Spleen (tissue), 11 donors: ENCODE measurements at regions not wholly inside any gene's neighbourhood (a gene's known extent, or its start where the extent isn't known, plus 50 kb on each side); places are given as distances from the start of the nearest gene placed in this dataset.

Source experiments
- DNase-seq: peaks from one replicate; pipeline ENCODE4 v3.0.0-alpha.2; 2020
- H3K27ac ChIP-seq, 8 donors: fragments of 200-600 bp; sonication (generic) in 7 of 8; 1 replicate in 4 of 8; 2 replicates in 4 of 8; pipeline versions ENCODE4 v1.5.0 to v1.8.0; 2016 to 2021; ENCODE audit warnings: inconsistent platforms in 4 of 8, mild to moderate bottlenecking in 4 of 8, moderate library complexity in 1 of 8
- H3K27me3 ChIP-seq, 7 donors: fragments of 200-600 bp; sonication (generic) in 6 of 7; replicated peaks in 1 of 7; 1 replicate in 4 of 7; 2 replicates in 3 of 7; pipeline versions ENCODE4 v1.5.0 to v1.8.0; 2016 to 2021; ENCODE audit warnings: inconsistent platforms in 3 of 7, mild to moderate bottlenecking in 1 of 7
- H3K36me3 ChIP-seq, 6 donors: fragments of 200-600 bp; sonication (generic) in 5 of 6; 1 replicate in 4 of 6; 2 replicates in 2 of 6; pipeline versions ENCODE4 v1.5.0 to v1.8.0; 2016 to 2021; ENCODE audit warnings: inconsistent platforms in 2 of 6
- H3K4me1 ChIP-seq, 6 donors: fragments of 200-600 bp; sonication (generic) in 5 of 6; 1 replicate in 3 of 6; 2 replicates in 3 of 6; pipeline versions ENCODE4 v1.5.0 to v1.8.0; 2016 to 2021; ENCODE audit warnings: inconsistent platforms in 3 of 6
- H3K4me3 ChIP-seq, 8 donors: fragments of 200-600 bp; sonication (generic) in 7 of 8; 1 replicate in 4 of 8; 2 replicates in 4 of 8; pipeline versions ENCODE4 v1.5.0 to v1.8.0; 2016 to 2021; ENCODE audit warnings: inconsistent platforms in 4 of 8, mild to moderate bottlenecking in 4 of 8, moderate library complexity in 2 of 8
- H3K9me3 ChIP-seq, 8 donors: fragments of 200-600 bp; sonication (generic) in 7 of 8; 1 replicate in 4 of 8; 2 replicates in 4 of 8; pipeline versions ENCODE4 v1.5.0 to v1.8.0; 2016 to 2021; ENCODE audit warnings: inconsistent platforms in 4 of 8
- POLR2A ChIP-seq, 3 donors: fragments of 450-650 bp; IDR thresholded peaks; one replicate each; pipeline ENCODE4 v1.5.1; 2017; ENCODE audit warnings: antibody characterized with exemption in 3 of 3, mild to moderate bottlenecking in 1 of 3
- POLR2AphosphoS5 ChIP-seq, 3 donors: sonication (generic); formaldehyde crosslinking; IDR thresholded peaks; one replicate each; pipeline ENCODE4 v1.5.1; 2017; ENCODE audit warnings: antibody characterized with exemption in 3 of 3
- WGBS, 5 donors: extraction: QIAGEN DNeasy Blood & Tissue Kit in 3 of 5; methylation state at CpG; one replicate each; pipeline versions ENCODE4 v1.1.5 to v1.1.7; 2013 to 2018; 5-methylcytosine and 5-hydroxymethylcytosine counted together
- intact Hi-C: fragments of 100-400 bp; cut with DNase I; formaldehyde crosslinking; loops from one replicate; pipeline ENCODE4 v1.15.0; 2023; ENCODE audit warnings: low total_unique reads
- TF ChIP-seq, protein P1 (sequence below), 11 experiments: fragments of 200-600 bp in 7 of 11; fragments of 450-650 bp in 4 of 11; sonication (generic) in 4 of 11; IDR thresholded peaks in 8 of 11; conservative IDR thresholded peaks in 3 of 11; 1 replicate in 7 of 11; 2 replicates in 4 of 11; pipeline versions ENCODE4 v1.4.0 to v1.8.0; 2016 to 2021; ENCODE audit warnings: antibody characterized with exemption in 11 of 11, inconsistent platforms in 4 of 11, mild to moderate bottlenecking in 1 of 11
- donor health status: healthy with polysubstance abuse.
- donor health status: DM: no; HTN: no; CAD: no; lungs with moderate emphysema.
- donor health status: DM: no; HTN: no; CAD: no.
- donor health status: Bipolar disorder and iron deficiency.
- donor health status: healthy.
- donor health status: DM: no; HTN: no; CAD: no.
- donor health status: DM: yes; HTN: yes; CAD: no.

GRCh38 chr1:22317231-22317919 is 134.3 kb upstream of the ZBTB40 start:
- Histone ChIP-seq H3K27ac (no peak overlapping the region), H3K9me3 (no peaks in the 10 kb centered on the region), H3K27me3 (peaks cover 0 to 28% (median 0%) of the 10 kb centered on the region in 7 donors), H3K36me3 (no peaks in the 10 kb centered on the region), H3K4me3 (no peak overlapping the region), H3K4me1 (no peaks in the 10 kb centered on the region)
- intact Hi-C loops = no loop called here
- TF ChIP-seq, protein P1, sequence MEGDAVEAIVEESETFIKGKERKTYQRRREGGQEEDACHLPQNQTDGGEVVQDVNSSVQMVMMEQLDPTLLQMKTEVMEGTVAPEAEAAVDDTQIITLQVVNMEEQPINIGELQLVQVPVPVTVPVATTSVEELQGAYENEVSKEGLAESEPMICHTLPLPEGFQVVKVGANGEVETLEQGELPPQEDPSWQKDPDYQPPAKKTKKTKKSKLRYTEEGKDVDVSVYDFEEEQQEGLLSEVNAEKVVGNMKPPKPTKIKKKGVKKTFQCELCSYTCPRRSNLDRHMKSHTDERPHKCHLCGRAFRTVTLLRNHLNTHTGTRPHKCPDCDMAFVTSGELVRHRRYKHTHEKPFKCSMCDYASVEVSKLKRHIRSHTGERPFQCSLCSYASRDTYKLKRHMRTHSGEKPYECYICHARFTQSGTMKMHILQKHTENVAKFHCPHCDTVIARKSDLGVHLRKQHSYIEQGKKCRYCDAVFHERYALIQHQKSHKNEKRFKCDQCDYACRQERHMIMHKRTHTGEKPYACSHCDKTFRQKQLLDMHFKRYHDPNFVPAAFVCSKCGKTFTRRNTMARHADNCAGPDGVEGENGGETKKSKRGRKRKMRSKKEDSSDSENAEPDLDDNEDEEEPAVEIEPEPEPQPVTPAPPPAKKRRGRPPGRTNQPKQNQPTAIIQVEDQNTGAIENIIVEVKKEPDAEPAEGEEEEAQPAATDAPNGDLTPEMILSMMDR (IDR thresholded peaks at IDR 0.05 in 8 of 11, conservative IDR thresholded peaks at IDR 0.05 in 3 of 11) = peak in 4 of 11 experiments; percentile 34 to 48 (median 38)
- TF ChIP-seq POLR2AphosphoS5 (IDR thresholded peaks at IDR 0.05) = no peak
- TF ChIP-seq POLR2A (IDR thresholded peaks at IDR 0.05) = no peak
- WGBS, 5 donors = 80 to 88% (median 83%) methylated on average over 9 to 10 of the region's 10 CpGs
- DNase-seq = no peak

DNA sequence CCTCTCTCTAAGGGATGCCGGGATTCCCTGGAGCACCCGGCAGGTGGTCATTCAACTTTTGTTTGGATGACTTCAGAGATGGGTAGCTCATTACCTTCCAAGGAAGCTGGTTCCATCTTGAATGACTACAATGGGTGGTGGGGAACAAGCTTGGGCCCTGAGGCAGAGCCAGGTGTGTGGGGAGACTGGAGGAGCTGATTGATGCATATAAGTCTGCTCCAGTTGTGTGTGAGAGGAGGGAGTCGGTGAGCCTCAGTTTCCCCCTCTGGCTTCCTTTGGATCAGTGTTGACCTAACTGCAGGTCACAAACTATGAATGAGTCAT is 133.8 kb upstream of the ZBTB40 start:
- H3K4me1 ChIP-seq = no peaks in the 10 kb centered on the region
- H3K9me3 ChIP-seq = no peaks in the 10 kb centered on the region
- WGBS, 5 donors = 85 to 92% (median 86%) methylated on average over 3 of the region's 3 CpGs
- no peaks in the 10 kb centered on the region for H3K36me3 ChIP-seq
- TF ChIP-seq POLR2A (IDR thresholded peaks at IDR 0.05) (no peak), POLR2AphosphoS5 (IDR thresholded peaks at IDR 0.05) (no peak)
- TF ChIP-seq, protein P1 (IDR thresholded peaks at IDR 0.05 in 8 of 11, conservative IDR thresholded peaks at IDR 0.05 in 3 of 11) = no peak
- peaks cover 0 to 24% (median 0%) of the 10 kb centered on the region in 7 donors for H3K27me3 ChIP-seq
- intact Hi-C loops = no loop called here
- H3K4me3 ChIP-seq = no peak overlapping the region
- no peak for DNase-seq
- H3K27ac ChIP-seq = no peak overlapping the region

DNA sequence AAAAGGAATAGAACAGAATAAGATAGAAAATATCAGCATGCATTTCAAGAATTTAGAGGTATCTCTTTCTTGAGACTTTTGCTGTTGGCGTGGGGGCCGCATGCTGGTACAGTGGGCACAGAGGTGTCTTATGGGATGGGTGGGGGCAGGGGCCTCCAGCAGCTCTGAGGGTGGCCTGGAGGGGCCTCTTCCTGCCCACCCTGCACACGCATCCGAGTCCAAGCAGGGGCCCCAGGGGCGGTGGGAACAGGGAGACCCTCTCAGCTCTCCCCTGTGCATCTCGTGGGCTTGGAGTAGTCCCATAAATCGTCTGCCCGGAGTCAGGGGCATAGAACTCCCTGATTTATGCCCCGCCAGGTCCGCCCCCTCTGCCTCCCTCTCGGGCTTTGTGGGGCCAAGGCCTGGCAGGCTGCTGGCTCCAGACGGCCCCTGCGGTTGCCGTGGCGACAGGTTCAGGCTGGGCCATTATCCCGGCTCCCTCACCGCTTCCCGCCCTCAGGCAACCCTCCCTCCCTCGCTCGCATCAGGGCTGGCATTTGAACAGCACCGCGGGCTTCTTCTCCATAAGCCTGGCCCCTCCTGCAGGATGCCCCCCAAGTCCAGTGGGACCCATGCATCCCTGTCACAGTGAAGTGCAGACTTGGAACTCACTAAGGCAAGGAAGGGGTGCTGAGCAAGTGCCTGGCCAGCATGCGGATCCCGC is 133.2 kb upstream of the ZBTB40 start:
- Histone ChIP-seq H3K36me3 (no peaks in the 10 kb centered on the region), H3K4me3 (no peak overlapping the region), H3K9me3 (no peaks in the 10 kb centered on the region), H3K4me1 (no peaks in the 10 kb centered on the region), H3K27me3 (peaks cover 0 to 24% (median 0%) of the 10 kb centered on the region in 7 donors), H3K27ac (no peak overlapping the region)
- WGBS, 5 donors = 32 to 52% (median 34%) methylated on average over 13 to 24 of the region's 24 CpGs
- intact Hi-C loops = no loop called here
- no peak for DNase-seq
- TF ChIP-seq, protein P1 (IDR thresholded peaks at IDR 0.05 in 8 of 11, conservative IDR thresholded peaks at IDR 0.05 in 3 of 11) = no peak
- TF ChIP-seq POLR2AphosphoS5 (IDR thresholded peaks at IDR 0.05) = no peak
- no peak for TF ChIP-seq POLR2A (IDR thresholded peaks at IDR 0.05)

- no peaks in the 10 kb centered on the region for H3K4me1 ChIP-seq
- no peak overlapping the region for H3K4me3 ChIP-seq
- TF ChIP-seq POLR2A (IDR thresholded peaks at IDR 0.05) = no peak
- TF ChIP-seq, protein P1 (IDR thresholded peaks at IDR 0.05 in 8 of 11, conservative IDR thresholded peaks at IDR 0.05 in 3 of 11) = no peak
- intact Hi-C loops = no loop called here
- no peak overlapping the region for H3K27ac ChIP-seq
- peaks cover 0 to 24% (median 0%) of the 10 kb centered on the region in 7 donors for H3K27me3 ChIP-seq
- H3K9me3 ChIP-seq = no peaks in the 10 kb centered on the region
- no peak for DNase-seq
- H3K36me3 ChIP-seq = no peaks in the 10 kb centered on the region
- WGBS, 5 donors = 63 to 81% (median 72%) methylated on average over 5 of the region's 5 CpGs
Measured at GRCh38 chr1:22319608-22320007, 132.0 kb upstream of the ZBTB40 start.
